Liver (tissue), 8 donors: ENCODE measurements at regions not wholly inside any gene's neighbourhood (a gene's known extent, or its start where the extent isn't known, plus 50 kb on each side); places are given as distances from the start of the nearest gene placed in this dataset.

Source experiments
- DNase-seq: peaks from one replicate; pipeline ENCODE4 v3.0.0-alpha.2; 2017; ENCODE audit warnings: low spot score
- H3K27ac ChIP-seq, 2 donors: one replicate each; pipeline ENCODE4 v1.7.0; 2013; ENCODE audit warnings: inconsistent platforms in 2 of 2, low read length in 2 of 2, control low read depth in 1 of 2, low read depth in 1 of 2, mild to moderate bottlenecking in 1 of 2
- H3K27me3 ChIP-seq, 4 donors: one replicate each; pipeline versions ENCODE4 v1.6.1 to v1.7.0; 2013; ENCODE audit warnings: low read length in 3 of 4, inconsistent platforms in 1 of 4, mild to moderate bottlenecking in 1 of 4, moderate library complexity in 1 of 4; ENCODE audit not compliant: control insufficient read depth in 4 of 4, insufficient read depth in 4 of 4
- H3K36me3 ChIP-seq, 4 donors: one replicate each; pipeline versions ENCODE4 v1.6.1 to v1.7.0; 2013; ENCODE audit warnings: low read length in 3 of 4, mild to moderate bottlenecking in 3 of 4, low read depth in 1 of 4, moderate library complexity in 1 of 4; ENCODE audit not compliant: control insufficient read depth in 4 of 4, insufficient read depth in 3 of 4
- H3K4me1 ChIP-seq, 4 donors: one replicate each; pipeline versions ENCODE4 v1.6.1 to v1.7.0; 2013; ENCODE audit warnings: low read length in 3 of 4, mild to moderate bottlenecking in 3 of 4, moderate library complexity in 1 of 4; ENCODE audit not compliant: control insufficient read depth in 4 of 4, insufficient read depth in 4 of 4
- H3K4me3 ChIP-seq, 3 donors: one replicate each; pipeline versions ENCODE4 v1.6.1 to v1.7.0; 2013; ENCODE audit warnings: low read length in 3 of 3, control low read depth in 1 of 3, low read depth in 1 of 3, mild to moderate bottlenecking in 1 of 3
- H3K9ac ChIP-seq, 2 donors: one replicate each; pipeline ENCODE4 v1.7.0; 2013; ENCODE audit warnings: low read length in 2 of 2, mild to moderate bottlenecking in 2 of 2, moderate library complexity in 2 of 2, control low read depth in 1 of 2, low read depth in 1 of 2
- H3K9me3 ChIP-seq, 4 donors: one replicate each; pipeline versions ENCODE4 v1.6.1 to v1.7.0; 2013; ENCODE audit warnings: low read length in 3 of 4; ENCODE audit not compliant: control insufficient read depth in 4 of 4
- EGR1 ChIP-seq, 2 donors: IDR thresholded peaks; 2 replicates each; pipeline ENCODE4 v1.6.1; 2016 to 2018; ENCODE audit warnings: antibody characterized with exemption in 2 of 2, low read depth in 2 of 2
- FOXA1 ChIP-seq: IDR thresholded peaks from 2 replicates; pipeline ENCODE4 v1.6.1; 2016; ENCODE audit warnings: antibody characterized with exemption
- FOXA2 ChIP-seq: IDR thresholded peaks from 2 replicates; pipeline ENCODE4 v1.6.1; 2016; ENCODE audit warnings: antibody characterized with exemption
- GABPA ChIP-seq, 2 donors: IDR thresholded peaks in 1 of 2; conservative IDR thresholded peaks in 1 of 2; 2 replicates each; pipeline ENCODE4 v1.6.1; 2016; ENCODE audit warnings: antibody characterized with exemption in 2 of 2, mild to moderate bottlenecking in 1 of 2, moderate library complexity in 1 of 2
- HNF4A ChIP-seq, 2 donors: conservative IDR thresholded peaks; 2 replicates each; pipeline ENCODE4 v1.6.1; 2016; ENCODE audit warnings: antibody characterized with exemption in 2 of 2, mild to moderate bottlenecking in 2 of 2
- HNF4G ChIP-seq: IDR thresholded peaks from 2 replicates; pipeline ENCODE4 v1.6.1; 2016; ENCODE audit warnings: antibody characterized with exemption
- JUND ChIP-seq, 2 donors: IDR thresholded peaks; 2 replicates each; pipeline ENCODE4 v1.6.1; 2016; ENCODE audit warnings: antibody characterized with exemption in 2 of 2
- NR2F2 ChIP-seq: IDR thresholded peaks from 2 replicates; pipeline ENCODE4 v1.6.1; 2016; ENCODE audit warnings: antibody characterized with exemption
- RAD21 ChIP-seq, 2 donors: IDR thresholded peaks; 2 replicates each; pipeline ENCODE4 v1.6.1; 2016; ENCODE audit warnings: antibody characterized with exemption in 2 of 2, mild to moderate bottlenecking in 2 of 2
- RXRA ChIP-seq, 2 donors: IDR thresholded peaks; 2 replicates each; pipeline ENCODE4 v1.6.1; 2017 to 2018; ENCODE audit warnings: antibody characterized with exemption in 2 of 2, mild to moderate bottlenecking in 1 of 2
- SP1 ChIP-seq: IDR thresholded peaks from 2 replicates; pipeline ENCODE4 v1.6.1; 2018; ENCODE audit warnings: antibody characterized with exemption, mild to moderate bottlenecking
- YY1 ChIP-seq: IDR thresholded peaks from 2 replicates; pipeline ENCODE4 v1.6.1; 2016; ENCODE audit warnings: antibody characterized with exemption, mild to moderate bottlenecking
- WGBS: extraction: QIAGEN DNeasy Blood & Tissue Kit; methylation state at CpG from one replicate; pipeline ENCODE4 v1.1.7; 2013; 5-methylcytosine and 5-hydroxymethylcytosine counted together
- TF ChIP-seq, protein P1 (sequence below): IDR thresholded peaks from 2 replicates; pipeline ENCODE4 v1.6.1; 2016; ENCODE audit warnings: antibody characterized with exemption, mild to moderate bottlenecking
- TF ChIP-seq, protein P2 (sequence below): fragments of 150-350 bp; IDR thresholded peaks from 2 replicates; pipeline ENCODE4 v1.5.1; 2017; ENCODE audit warnings: improper control_type of control experiment, low read depth, low read length; ENCODE audit not compliant: missing input control
- TF ChIP-seq, protein P3 (sequence below): IDR thresholded peaks from 2 replicates; pipeline ENCODE4 v1.6.1; 2016; ENCODE audit warnings: antibody characterized with exemption
- TF ChIP-seq, protein P4 (sequence below): IDR thresholded peaks from 2 replicates; pipeline ENCODE4 v1.6.1; 2016; ENCODE audit warnings: antibody characterized with exemption
- TF ChIP-seq, protein P5 (sequence below): IDR thresholded peaks from 2 replicates; pipeline ENCODE4 v1.6.1; 2016; ENCODE audit warnings: antibody characterized with exemption
- donor health status: healthy.
- donor health status: healthy.
- donor health status: healthy.
- donor health status: healthy.
- donor health status: healthy.

DNA sequence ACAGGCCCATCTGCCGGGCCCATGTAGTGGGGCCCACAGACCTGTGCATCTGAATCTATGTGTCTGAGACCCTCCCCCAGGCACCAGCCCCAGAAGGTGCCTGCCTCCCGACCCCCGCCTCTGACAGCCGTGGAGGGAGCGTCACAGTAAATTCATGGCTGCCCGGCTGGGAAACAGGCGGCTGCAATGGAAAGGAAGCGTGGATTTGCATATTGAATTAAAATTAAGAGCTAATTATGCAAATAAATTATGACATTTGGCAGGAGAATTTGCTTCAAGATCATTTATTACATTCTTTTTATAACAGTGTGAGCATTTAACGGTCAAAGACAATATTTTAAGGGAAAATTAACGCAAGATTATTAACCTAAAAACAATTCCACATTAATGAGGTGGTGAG, 92.3 kb downstream of the HIF1AN start:
- DNase-seq, result no peak
- Histone ChIP-seq H3K9ac (no peak overlapping the region), H3K27ac (no peak overlapping the region), H3K36me3 (no peaks in the 10 kb centered on the region), H3K4me3 (no peak overlapping the region), H3K4me1 (no peaks in the 10 kb centered on the region), H3K27me3 (peaks cover 0 to 8% (median 3%) of the 10 kb centered on the region in 4 donors), H3K9me3 (no peaks in the 10 kb centered on the region)
- WGBS, result 87% methylated on average over 10 of the region's 10 CpGs
- TF ChIP-seq SP1, result no peak
- TF ChIP-seq HNF4A (conservative IDR thresholded peaks at IDR 0.05), result no peak
- TF ChIP-seq, protein P1, sequence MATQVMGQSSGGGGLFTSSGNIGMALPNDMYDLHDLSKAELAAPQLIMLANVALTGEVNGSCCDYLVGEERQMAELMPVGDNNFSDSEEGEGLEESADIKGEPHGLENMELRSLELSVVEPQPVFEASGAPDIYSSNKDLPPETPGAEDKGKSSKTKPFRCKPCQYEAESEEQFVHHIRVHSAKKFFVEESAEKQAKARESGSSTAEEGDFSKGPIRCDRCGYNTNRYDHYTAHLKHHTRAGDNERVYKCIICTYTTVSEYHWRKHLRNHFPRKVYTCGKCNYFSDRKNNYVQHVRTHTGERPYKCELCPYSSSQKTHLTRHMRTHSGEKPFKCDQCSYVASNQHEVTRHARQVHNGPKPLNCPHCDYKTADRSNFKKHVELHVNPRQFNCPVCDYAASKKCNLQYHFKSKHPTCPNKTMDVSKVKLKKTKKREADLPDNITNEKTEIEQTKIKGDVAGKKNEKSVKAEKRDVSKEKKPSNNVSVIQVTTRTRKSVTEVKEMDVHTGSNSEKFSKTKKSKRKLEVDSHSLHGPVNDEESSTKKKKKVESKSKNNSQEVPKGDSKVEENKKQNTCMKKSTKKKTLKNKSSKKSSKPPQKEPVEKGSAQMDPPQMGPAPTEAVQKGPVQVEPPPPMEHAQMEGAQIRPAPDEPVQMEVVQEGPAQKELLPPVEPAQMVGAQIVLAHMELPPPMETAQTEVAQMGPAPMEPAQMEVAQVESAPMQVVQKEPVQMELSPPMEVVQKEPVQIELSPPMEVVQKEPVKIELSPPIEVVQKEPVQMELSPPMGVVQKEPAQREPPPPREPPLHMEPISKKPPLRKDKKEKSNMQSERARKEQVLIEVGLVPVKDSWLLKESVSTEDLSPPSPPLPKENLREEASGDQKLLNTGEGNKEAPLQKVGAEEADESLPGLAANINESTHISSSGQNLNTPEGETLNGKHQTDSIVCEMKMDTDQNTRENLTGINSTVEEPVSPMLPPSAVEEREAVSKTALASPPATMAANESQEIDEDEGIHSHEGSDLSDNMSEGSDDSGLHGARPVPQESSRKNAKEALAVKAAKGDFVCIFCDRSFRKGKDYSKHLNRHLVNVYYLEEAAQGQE, result no peak
- TF ChIP-seq, protein P2, sequence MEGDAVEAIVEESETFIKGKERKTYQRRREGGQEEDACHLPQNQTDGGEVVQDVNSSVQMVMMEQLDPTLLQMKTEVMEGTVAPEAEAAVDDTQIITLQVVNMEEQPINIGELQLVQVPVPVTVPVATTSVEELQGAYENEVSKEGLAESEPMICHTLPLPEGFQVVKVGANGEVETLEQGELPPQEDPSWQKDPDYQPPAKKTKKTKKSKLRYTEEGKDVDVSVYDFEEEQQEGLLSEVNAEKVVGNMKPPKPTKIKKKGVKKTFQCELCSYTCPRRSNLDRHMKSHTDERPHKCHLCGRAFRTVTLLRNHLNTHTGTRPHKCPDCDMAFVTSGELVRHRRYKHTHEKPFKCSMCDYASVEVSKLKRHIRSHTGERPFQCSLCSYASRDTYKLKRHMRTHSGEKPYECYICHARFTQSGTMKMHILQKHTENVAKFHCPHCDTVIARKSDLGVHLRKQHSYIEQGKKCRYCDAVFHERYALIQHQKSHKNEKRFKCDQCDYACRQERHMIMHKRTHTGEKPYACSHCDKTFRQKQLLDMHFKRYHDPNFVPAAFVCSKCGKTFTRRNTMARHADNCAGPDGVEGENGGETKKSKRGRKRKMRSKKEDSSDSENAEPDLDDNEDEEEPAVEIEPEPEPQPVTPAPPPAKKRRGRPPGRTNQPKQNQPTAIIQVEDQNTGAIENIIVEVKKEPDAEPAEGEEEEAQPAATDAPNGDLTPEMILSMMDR, result no peak
- TF ChIP-seq, protein P3, sequence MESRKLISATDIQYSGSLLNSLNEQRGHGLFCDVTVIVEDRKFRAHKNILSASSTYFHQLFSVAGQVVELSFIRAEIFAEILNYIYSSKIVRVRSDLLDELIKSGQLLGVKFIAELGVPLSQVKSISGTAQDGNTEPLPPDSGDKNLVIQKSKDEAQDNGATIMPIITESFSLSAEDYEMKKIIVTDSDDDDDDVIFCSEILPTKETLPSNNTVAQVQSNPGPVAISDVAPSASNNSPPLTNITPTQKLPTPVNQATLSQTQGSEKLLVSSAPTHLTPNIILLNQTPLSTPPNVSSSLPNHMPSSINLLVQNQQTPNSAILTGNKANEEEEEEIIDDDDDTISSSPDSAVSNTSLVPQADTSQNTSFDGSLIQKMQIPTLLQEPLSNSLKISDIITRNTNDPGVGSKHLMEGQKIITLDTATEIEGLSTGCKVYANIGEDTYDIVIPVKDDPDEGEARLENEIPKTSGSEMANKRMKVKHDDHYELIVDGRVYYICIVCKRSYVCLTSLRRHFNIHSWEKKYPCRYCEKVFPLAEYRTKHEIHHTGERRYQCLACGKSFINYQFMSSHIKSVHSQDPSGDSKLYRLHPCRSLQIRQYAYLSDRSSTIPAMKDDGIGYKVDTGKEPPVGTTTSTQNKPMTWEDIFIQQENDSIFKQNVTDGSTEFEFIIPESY, result no peak
- TF ChIP-seq, protein P4, sequence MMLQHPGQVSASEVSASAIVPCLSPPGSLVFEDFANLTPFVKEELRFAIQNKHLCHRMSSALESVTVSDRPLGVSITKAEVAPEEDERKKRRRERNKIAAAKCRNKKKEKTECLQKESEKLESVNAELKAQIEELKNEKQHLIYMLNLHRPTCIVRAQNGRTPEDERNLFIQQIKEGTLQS, result no peak
- no peak for TF ChIP-seq GABPA (IDR thresholded peaks at IDR 0.05 in 1 of 2, conservative IDR thresholded peaks at IDR 0.05 in 1 of 2)
- TF ChIP-seq FOXA1, result no peak
- no peak for TF ChIP-seq EGR1 (IDR thresholded peaks at IDR 0.05; ENCODE audit: low read depth in 2 of 2)
- no peak for TF ChIP-seq JUND (IDR thresholded peaks at IDR 0.05)
- no peak for TF ChIP-seq FOXA2
- no peak for TF ChIP-seq RAD21 (IDR thresholded peaks at IDR 0.05)
- TF ChIP-seq, protein P5, sequence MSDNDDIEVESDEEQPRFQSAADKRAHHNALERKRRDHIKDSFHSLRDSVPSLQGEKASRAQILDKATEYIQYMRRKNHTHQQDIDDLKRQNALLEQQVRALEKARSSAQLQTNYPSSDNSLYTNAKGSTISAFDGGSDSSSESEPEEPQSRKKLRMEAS, result no peak
- TF ChIP-seq NR2F2, result no peak
- TF ChIP-seq RXRA (IDR thresholded peaks at IDR 0.05), result no peak
- no peak for TF ChIP-seq YY1
- no peak for TF ChIP-seq HNF4G

DNA sequence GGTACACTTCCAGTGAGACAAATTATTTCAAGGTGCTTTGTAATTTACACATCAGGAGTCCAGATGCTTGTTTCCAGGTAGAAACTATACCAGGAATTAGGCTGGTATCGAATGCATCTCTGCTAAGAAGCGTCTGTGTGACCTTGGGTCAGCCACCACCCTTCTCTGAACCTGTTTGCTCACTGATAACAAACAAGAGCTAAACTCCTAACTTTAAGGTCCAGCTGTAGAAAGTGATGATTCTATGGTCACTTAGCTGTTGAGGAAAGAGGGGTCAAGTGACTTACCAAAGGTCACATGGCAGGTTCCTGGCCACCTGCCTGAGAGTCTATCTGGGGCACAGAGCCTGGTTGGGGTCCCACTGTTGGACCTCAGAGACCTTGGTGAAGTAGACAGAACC, 95.4 kb downstream of the HIF1AN start:
- no peak for DNase-seq
- H3K27me3 ChIP-seq, result peaks cover 0 to 2% (median under 1%) of the 10 kb centered on the region in 4 donors
- no peak for TF ChIP-seq YY1
- TF ChIP-seq, protein P3, result no peak
- TF ChIP-seq, protein P4, result no peak
- no peak for TF ChIP-seq FOXA2
- TF ChIP-seq FOXA1, result no peak
- TF ChIP-seq, protein P1, result no peak
- no peak for TF ChIP-seq EGR1 (IDR thresholded peaks at IDR 0.05; ENCODE audit: low read depth in 2 of 2)
- no peak for TF ChIP-seq HNF4G
- TF ChIP-seq, protein P5, result no peak
- TF ChIP-seq RXRA (IDR thresholded peaks at IDR 0.05), result no peak
- no peak for TF ChIP-seq SP1
- no peak for TF ChIP-seq RAD21 (IDR thresholded peaks at IDR 0.05)

More for the DNA sequence above, 95.4 kb downstream of the HIF1AN start:
- H3K4me1 ChIP-seq, result no peaks in the 10 kb centered on the region
- no peak overlapping the region for H3K4me3 ChIP-seq
- WGBS, result 53% methylated on average over 2 of the region's 2 CpGs
- H3K27ac ChIP-seq, result no peak overlapping the region
- H3K36me3 ChIP-seq, result no peaks in the 10 kb centered on the region
- no peaks in the 10 kb centered on the region for H3K9me3 ChIP-seq
- H3K9ac ChIP-seq, result no peak overlapping the region
